Upper lobe of left lung (tissue), 6 donors: ENCODE measurements at regions not wholly inside any gene's neighbourhood (a gene's known extent, or its start where the extent isn't known, plus 50 kb on each side); places are given as distances from the start of the nearest gene placed in this dataset.

Source experiments
- ATAC-seq, 2 donors: fragments of 200-7000 bp; cut with Tn5 transposase; one replicate each; pipeline ENCODE4 v1.9.1; 2022; ENCODE audit warnings: mild to moderate bottlenecking in 2 of 2, moderate library complexity in 2 of 2; ENCODE audit not compliant: low FRiP score in 2 of 2
- DNase-seq, 2 donors: peaks; one replicate each; pipeline ENCODE4 v3.0.0-alpha.2; 2019 to 2020
- H3K27ac ChIP-seq, 4 donors: fragments of 200-600 bp; sonication (generic); one replicate each; pipeline ENCODE4 v1.5.1; 2016 to 2019
- H3K27me3 ChIP-seq, 4 donors: fragments of 200-600 bp; sonication (generic); one replicate each; pipeline ENCODE4 v1.5.1; 2017 to 2019
- H3K36me3 ChIP-seq, 4 donors: fragments of 200-600 bp; sonication (generic); one replicate each; pipeline ENCODE4 v1.5.1; 2016 to 2019
- H3K4me1 ChIP-seq, 4 donors: fragments of 200-600 bp; sonication (generic); one replicate each; pipeline ENCODE4 v1.5.1; 2018 to 2019
- H3K4me3 ChIP-seq, 4 donors: fragments of 200-600 bp; sonication (generic); one replicate each; pipeline ENCODE4 v1.5.1; 2017 to 2019; ENCODE audit warnings: mild to moderate bottlenecking in 2 of 4, moderate library complexity in 1 of 4
- H3K9me3 ChIP-seq, 4 donors: fragments of 200-600 bp; sonication (generic); one replicate each; pipeline ENCODE4 v1.5.1; 2018 to 2019
- EP300 ChIP-seq, 4 donors: sonication (generic); formaldehyde crosslinking; IDR thresholded peaks; one replicate each; pipeline ENCODE4 v1.5.1; 2017; ENCODE audit warnings: antibody characterized with exemption in 4 of 4, control low read depth in 2 of 4
- POLR2A ChIP-seq, 4 donors: fragments of 450-650 bp; IDR thresholded peaks; one replicate each; pipeline ENCODE4 v1.5.1; 2016 to 2017; ENCODE audit warnings: antibody characterized with exemption in 4 of 4, mild to moderate bottlenecking in 2 of 4
- POLR2AphosphoS5 ChIP-seq, 2 donors: sonication (generic); formaldehyde crosslinking; IDR thresholded peaks; one replicate each; pipeline ENCODE4 v1.5.1; 2017; ENCODE audit warnings: antibody characterized with exemption in 2 of 2
- WGBS, 2 donors: methylation state at CpG; one replicate each; pipeline ENCODE4 v1.1.5; 2017 to 2018; 5-methylcytosine and 5-hydroxymethylcytosine counted together
- TF ChIP-seq, protein P1 (sequence below), 6 experiments: fragments of 450-650 bp in 4 of 6; fragments of 200-600 bp in 2 of 6; sonication (generic) in 2 of 6; IDR thresholded peaks; one replicate each; pipeline ENCODE4 v1.5.1; 2016 to 2019; ENCODE audit warnings: antibody characterized with exemption in 6 of 6
- donor health status: DM: no; HTN: no; CAD: no; lungs with moderate emphysema.
- donor health status: DM: no; HTN: yes; CAD: no; lungs with severe emphysema.

DNA sequence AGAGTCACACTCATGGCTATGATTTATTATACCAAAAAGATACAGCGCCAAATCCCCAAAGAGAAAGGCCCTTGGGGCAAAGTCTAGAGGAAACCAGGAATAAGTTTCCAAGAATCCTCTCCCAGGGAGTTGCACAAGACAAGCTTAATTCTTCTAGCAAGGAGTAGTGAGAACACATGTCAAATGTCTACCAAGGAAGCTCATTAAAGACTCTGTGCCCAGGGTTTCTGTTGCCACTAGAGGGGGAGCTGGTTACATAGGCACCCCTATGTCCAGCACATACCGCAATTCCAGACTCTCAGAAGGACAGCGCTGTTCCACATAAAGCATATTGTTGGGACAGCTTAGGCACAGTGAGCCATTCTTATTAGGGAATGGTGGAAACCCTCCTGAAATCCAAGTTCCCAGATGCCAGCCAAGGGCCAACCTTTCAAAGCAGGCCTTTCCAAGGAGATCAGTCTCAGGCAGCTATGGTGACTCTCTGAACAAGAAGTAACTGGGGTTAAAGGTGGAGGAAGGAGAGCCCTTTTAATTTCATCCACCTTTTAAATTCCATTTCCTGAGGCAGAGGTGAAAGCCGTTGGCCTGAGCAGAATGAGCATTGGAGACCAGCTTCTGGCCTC is 194.2 kb downstream of the UACA start:
- DNase-seq = no peak
- no peaks in the 10 kb centered on the region for H3K9me3 ChIP-seq
- TF ChIP-seq POLR2AphosphoS5 (IDR thresholded peaks at IDR 0.05) (no peak), POLR2A (IDR thresholded peaks at IDR 0.05) (no peak), EP300 (IDR thresholded peaks at IDR 0.05) (no peak)
- TF ChIP-seq, protein P1, sequence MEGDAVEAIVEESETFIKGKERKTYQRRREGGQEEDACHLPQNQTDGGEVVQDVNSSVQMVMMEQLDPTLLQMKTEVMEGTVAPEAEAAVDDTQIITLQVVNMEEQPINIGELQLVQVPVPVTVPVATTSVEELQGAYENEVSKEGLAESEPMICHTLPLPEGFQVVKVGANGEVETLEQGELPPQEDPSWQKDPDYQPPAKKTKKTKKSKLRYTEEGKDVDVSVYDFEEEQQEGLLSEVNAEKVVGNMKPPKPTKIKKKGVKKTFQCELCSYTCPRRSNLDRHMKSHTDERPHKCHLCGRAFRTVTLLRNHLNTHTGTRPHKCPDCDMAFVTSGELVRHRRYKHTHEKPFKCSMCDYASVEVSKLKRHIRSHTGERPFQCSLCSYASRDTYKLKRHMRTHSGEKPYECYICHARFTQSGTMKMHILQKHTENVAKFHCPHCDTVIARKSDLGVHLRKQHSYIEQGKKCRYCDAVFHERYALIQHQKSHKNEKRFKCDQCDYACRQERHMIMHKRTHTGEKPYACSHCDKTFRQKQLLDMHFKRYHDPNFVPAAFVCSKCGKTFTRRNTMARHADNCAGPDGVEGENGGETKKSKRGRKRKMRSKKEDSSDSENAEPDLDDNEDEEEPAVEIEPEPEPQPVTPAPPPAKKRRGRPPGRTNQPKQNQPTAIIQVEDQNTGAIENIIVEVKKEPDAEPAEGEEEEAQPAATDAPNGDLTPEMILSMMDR (IDR thresholded peaks at IDR 0.05) = peak in 4 of 6 experiments; percentile 8 to 22 (median 14)
- WGBS, 2 donors = 54 to 72% methylated on average over 4 of the region's 4 CpGs
- no peaks in the 10 kb centered on the region for H3K36me3 ChIP-seq
- peak in 1 of 2 donors; percentile 15 for ATAC-seq
- H3K4me3 ChIP-seq = no peak overlapping the region
- no peak overlapping the region for H3K27ac ChIP-seq
- H3K27me3 ChIP-seq = no peaks in the 10 kb centered on the region
- H3K4me1 ChIP-seq = no peaks in the 10 kb centered on the region

DNA sequence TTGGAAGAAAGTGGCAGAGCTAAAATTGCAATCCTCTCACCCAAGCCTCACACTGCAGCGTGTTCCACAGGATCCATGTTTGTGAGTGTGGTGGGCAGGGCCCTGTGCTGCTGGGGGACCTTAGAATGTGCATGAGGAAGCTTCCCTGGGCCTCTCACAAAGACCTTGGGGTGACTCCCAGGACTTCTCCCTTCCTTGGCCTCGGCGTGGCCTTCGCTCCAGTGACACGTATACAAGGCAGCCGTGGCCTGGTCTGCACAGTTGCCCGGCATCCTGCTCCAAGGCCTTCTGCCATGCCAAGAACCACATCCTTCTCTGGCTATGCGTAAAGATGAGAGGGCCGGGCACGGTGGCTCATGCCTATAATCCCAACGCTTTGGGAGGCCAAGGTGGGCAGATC is 196.4 kb downstream of the UACA start:
- no peaks in the 10 kb centered on the region for H3K27me3 ChIP-seq
- 81 to 86% methylated on average over 10 to 11 of the region's 11 CpGs for WGBS, 2 donors
- no peaks in the 10 kb centered on the region for H3K4me1 ChIP-seq
- no peak for ATAC-seq
- H3K4me3 ChIP-seq = no peak overlapping the region
- TF ChIP-seq POLR2AphosphoS5 (IDR thresholded peaks at IDR 0.05) = no peak
- TF ChIP-seq EP300 (IDR thresholded peaks at IDR 0.05) = no peak
- TF ChIP-seq, protein P1 (IDR thresholded peaks at IDR 0.05) = no peak
- TF ChIP-seq POLR2A (IDR thresholded peaks at IDR 0.05) = no peak
- peak in 1 of 2 donors; percentile 50 for DNase-seq
- H3K36me3 ChIP-seq = no peaks in the 10 kb centered on the region
- H3K27ac ChIP-seq = no peak overlapping the region
- H3K9me3 ChIP-seq = no peaks in the 10 kb centered on the region

DNA sequence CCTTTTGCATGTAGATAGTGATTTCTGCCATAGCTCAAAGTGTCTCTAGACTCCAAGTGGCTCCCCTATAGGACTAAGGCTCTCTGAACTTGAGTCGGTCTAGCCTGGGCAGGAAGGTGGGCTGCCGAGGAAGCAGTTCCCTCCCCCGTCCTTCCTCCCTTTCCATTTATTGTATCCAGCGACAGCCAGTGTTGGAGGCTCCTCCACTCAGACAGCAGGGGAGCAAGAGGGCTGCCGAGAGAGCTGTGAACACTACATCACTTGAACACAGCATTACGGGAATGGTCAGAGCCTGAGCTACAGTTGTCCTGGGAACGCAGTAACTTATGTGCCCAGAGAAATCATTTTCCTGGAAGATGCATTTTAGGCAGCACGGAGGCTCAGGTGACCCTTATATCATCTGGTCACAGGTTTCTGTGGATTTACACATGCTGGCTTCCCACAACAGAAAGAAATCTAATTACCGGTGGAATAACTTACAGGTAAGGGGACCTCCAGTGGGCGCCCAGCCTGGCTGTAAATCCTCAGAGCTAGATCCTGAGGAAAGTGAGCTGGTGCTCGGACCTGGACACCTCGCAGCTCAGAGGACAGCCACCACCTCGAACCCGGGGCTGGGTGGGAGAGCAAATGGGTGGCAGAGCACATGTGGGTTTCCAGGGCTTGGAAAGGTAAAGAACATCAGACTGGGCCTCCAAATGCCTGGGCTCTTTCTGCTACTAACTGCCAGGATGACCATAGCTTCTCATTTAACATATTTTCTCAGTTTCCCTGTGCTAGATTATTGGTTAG is 197.1 kb downstream of the UACA start:
- ATAC-seq = no peak
- no peak for DNase-seq
- 57 to 63% methylated on average over 12 to 14 of the region's 14 CpGs for WGBS, 2 donors

DNA sequence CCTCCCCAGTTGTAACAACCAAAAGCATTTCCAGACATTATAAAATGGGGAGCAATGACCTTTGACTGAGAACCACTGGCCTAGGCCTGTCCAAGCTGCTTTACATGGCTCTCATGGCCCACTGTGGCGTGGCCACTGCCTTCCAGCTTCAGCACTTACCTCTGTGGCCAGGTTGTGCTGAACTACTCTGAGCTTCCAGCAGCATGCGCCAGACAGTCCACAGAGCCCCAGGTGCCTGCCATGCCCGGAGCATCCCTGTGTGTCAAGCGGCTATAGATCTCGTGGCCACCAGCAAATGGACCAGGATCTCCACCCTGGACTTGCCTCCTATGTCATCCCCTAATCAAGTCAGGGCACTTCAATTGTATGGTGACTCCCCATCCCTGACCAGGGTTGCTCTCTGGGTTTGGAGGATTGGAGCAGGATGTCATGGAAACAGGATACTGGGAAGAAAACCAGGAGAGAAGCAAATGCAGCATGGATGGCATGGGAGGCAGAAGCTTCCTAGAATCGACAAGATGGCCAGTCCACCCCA is 199.7 kb downstream of the UACA start:
- WGBS, 2 donors = 82 to 96% methylated on average over 1 to 6 of the region's 6 CpGs
- Histone ChIP-seq H3K9me3 (no peaks in the 10 kb centered on the region), H3K4me1 (peaks cover 11 to 14% (median 12%) of the 10 kb centered on the region in 4 donors), H3K4me3 (no peak overlapping the region), H3K27me3 (no peaks in the 10 kb centered on the region), H3K36me3 (no peaks in the 10 kb centered on the region), H3K27ac (no peak overlapping the region)
- no peak for TF ChIP-seq POLR2AphosphoS5 (IDR thresholded peaks at IDR 0.05)
- TF ChIP-seq, protein P1 (IDR thresholded peaks at IDR 0.05) = no peak
- TF ChIP-seq POLR2A (IDR thresholded peaks at IDR 0.05) = no peak
- TF ChIP-seq EP300 (IDR thresholded peaks at IDR 0.05) = no peak
- no peak for DNase-seq
- no peak for ATAC-seq

More for the DNA sequence above, 197.1 kb downstream of the UACA start:
- Histone ChIP-seq H3K27me3 (no peaks in the 10 kb centered on the region), H3K4me3 (no peak overlapping the region), H3K9me3 (no peaks in the 10 kb centered on the region), H3K27ac (no peak overlapping the region), H3K36me3 (no peaks in the 10 kb centered on the region), H3K4me1 (no peaks in the 10 kb centered on the region)
- no peak for TF ChIP-seq EP300 (IDR thresholded peaks at IDR 0.05)

DNA sequence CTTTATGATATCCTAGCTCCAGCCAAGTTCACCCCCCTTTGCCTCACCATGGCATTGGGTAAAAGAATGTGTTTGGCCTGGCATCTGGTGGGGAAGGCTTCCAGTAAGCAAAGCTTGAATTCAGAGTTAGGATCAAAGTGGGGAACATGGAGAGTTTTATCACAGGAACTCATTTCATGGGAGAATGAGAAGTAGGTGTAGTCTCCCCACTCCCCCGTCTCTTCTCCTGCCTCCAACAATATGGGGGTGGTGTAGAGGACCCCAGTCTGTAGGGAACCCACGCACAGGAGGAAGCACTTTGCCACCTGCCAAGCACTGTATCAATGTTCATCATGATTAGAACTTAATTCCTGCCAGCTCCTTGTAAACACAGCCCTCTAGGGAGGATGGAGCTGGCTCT is 200.5 kb downstream of the UACA start:
- Histone ChIP-seq H3K9me3 (no peaks in the 10 kb centered on the region), H3K27me3 (no peaks in the 10 kb centered on the region), H3K27ac (no peak overlapping the region), H3K4me1 (peaks cover 11 to 15% (median 12%) of the 10 kb centered on the region in 4 donors), H3K36me3 (no peaks in the 10 kb centered on the region), H3K4me3 (no peak overlapping the region)
- TF ChIP-seq EP300 (IDR thresholded peaks at IDR 0.05) = no peak
- TF ChIP-seq POLR2AphosphoS5 (IDR thresholded peaks at IDR 0.05) = no peak
- no peak for TF ChIP-seq POLR2A (IDR thresholded peaks at IDR 0.05)
- TF ChIP-seq, protein P1 (IDR thresholded peaks at IDR 0.05) = no peak
- 88 to 100% methylated on average over 2 of the region's 2 CpGs for WGBS, 2 donors
- DNase-seq (no peak), ATAC-seq (no peak)
